GM10266 (cell line): ENCODE measurements at regions not wholly inside any gene's neighbourhood (a gene's known extent, or its start where the extent isn't known, plus 50 kb on each side); places are given as distances from the start of the nearest gene placed in this dataset.

ENCODE experiments used
- DNase-seq: peaks from one replicate; pipeline ENCODE4 v3.0.0; 2012; ENCODE audit errors: extremely low spot score
- TF ChIP-seq, protein P1 (sequence below): IDR thresholded peaks from 2 replicates; pipeline ENCODE4 v1.5.1; 2012; ENCODE audit warnings: mild to moderate bottlenecking, low read depth; ENCODE audit not compliant: control insufficient read depth, insufficient read depth; ENCODE audit errors: missing control alignments

DNA sequence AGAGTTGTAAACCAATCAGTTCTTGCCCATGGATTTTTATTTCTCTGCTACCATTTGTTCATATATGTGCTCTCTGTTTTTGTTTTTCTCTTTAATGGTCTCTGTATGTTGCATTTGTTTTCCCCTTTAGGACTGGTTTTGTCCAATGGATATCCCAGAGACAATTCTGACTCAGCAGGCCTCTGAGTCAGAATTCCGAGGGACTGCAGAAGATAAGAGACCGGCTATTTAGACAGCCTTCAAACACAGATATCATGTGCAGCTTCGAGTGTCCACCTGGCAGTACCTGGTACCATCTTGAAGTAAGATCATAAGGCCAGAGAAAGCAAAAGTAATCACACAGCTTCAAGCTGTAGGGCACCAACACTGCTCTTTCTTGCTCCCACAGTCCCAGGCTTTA lies 125.5 kb downstream of the ELOVL4 start:
- TF ChIP-seq, protein P1, sequence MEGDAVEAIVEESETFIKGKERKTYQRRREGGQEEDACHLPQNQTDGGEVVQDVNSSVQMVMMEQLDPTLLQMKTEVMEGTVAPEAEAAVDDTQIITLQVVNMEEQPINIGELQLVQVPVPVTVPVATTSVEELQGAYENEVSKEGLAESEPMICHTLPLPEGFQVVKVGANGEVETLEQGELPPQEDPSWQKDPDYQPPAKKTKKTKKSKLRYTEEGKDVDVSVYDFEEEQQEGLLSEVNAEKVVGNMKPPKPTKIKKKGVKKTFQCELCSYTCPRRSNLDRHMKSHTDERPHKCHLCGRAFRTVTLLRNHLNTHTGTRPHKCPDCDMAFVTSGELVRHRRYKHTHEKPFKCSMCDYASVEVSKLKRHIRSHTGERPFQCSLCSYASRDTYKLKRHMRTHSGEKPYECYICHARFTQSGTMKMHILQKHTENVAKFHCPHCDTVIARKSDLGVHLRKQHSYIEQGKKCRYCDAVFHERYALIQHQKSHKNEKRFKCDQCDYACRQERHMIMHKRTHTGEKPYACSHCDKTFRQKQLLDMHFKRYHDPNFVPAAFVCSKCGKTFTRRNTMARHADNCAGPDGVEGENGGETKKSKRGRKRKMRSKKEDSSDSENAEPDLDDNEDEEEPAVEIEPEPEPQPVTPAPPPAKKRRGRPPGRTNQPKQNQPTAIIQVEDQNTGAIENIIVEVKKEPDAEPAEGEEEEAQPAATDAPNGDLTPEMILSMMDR: no peak
- no peak for DNase-seq

DNA sequence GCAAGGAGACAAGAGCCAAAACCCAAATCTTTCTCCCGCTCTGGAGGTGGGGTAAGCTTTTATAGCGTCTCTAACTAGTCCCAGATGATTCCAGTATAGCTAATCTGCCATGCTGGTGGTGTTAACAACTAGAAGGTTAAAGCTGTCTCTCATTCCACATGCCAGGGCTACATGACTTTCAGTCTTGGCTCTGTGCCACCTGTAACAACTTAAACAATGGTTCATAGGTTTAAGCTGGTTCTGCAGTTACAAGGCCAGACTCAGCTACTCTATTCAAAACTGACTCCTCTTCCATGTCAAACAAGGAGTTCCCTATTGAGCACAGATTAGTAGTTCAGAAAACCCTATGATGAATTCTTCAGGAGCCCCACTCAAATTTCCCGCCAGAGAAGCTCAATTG lies 128.9 kb downstream of the ELOVL4 start:
- TF ChIP-seq, protein P1: no peak
- no peak for DNase-seq

DNA sequence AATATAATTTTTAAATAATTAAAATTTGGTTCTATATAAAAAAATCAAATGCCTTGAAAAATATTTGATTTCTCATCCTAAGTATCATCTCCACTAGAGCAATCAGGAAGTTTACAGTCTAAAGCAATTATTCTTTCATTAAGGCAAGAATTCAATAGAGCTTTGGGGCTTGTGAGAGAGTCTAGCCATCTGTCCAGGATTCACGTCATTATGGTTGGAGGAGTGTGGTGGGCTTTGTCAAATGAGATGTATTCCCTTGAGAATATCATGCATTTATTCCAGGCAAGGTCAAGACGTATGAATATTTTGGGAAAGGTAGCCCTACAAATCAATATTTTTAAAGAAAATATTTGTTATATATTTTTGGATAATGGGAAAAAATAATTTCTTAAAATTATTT lies 132.4 kb downstream of the ELOVL4 start:
- TF ChIP-seq, protein P1: no peak
- DNase-seq: no peak

DNA sequence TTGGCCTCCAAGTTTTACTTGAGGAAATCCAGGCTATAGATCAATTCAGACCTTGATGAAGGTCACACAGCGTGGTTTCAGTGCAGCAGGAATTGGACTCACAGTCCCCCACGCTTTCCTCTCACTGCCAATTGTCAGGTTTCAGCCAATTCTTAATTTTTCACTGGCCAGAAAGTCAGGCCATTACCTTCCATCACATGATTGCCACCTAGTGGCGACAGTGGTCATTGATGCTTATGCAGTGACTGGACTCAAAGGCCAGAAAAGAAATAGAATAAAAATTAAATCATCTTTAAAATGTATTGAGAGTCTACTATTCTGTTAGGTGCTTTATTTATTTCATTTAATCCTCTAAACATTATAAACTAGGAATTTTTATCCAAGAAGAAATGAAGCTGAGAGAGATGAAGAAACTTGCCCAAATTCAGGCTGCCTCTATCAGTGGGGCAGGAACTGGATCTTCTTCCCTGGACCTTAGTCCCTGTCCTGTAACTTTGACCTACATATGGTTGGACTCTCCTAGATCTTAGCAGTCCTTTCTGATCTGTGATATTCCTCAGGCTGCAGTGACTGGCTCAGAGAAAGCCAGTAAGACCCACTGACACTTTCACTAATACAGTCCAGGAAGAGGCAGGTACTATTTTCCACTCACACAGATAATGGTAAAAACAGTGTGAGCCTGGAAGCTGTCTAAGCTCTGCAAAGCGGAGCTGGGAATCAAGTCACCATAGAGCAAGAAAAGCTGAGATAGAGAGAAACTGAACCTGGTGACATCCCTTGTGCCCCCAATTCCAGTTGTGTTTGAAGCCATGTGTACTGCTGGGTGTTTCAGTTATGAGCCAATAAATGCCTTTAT lies 133.3 kb downstream of the ELOVL4 start:
- TF ChIP-seq, protein P1: peak; percentile 84
- peak; percentile 58 for DNase-seq

DNA sequence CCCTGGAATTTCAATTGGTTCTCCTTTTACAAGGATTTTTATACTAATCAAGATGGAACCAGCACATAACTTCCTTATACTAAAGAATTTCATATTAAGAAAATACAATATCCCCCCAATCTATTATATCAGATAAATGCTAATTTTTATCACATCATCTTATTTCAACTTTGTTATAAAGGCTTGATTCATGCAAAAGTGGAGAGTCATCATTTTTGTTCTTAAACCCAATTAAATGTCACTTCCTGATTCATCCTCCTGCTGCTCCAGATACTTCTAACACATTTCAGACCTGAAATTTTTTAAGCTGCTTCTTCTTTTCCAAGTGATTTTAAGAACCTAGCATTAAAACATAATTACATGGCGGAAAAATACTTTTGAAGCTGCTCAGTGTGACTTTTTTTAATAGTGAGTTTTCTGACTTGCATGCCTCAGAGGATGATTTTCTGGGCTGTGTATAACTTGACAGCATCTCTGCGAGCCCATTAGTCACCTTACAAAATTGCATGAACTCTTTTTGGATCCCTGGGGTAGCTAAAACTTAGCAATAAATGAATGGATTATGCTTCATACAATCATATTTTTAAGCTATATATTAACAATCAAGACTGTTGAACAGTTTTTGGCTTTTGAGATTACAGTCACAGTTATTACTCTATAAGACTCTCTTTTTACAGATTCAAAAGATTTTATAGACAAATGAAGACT lies 134.1 kb downstream of the ELOVL4 start:
- no peak for DNase-seq
- TF ChIP-seq, protein P1: no peak

DNA sequence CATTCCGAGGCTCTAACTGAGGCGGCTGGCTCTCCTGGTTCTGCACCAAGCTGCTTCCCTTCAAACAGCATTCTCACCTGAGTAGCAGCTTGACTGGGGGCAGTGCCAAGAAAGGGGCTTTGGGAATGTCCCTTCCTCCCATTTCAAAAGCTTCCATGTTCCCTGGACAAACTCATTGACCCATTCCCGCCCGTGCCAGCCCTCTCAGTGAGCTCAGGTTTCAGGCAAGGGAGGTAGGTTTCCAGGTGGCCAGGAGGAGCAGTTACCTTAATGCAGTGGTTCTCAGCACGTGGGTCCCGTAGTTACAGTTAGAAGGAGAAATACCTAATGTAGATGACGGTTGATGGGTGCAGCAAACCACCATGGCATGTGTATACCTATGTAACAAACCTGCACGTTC lies 135.2 kb downstream of the ELOVL4 start:
- no peak for DNase-seq

More for the DNA sequence above, 135.2 kb downstream of the ELOVL4 start:
- TF ChIP-seq, protein P1: no peak
